ENCODE measurements at regions not wholly inside any gene's neighbourhood (a gene's known extent, or its start where the extent isn't known, plus 50 kb on each side); places are given as distances from the start of the nearest gene placed in this dataset.

- CTCF ChIA-PET (ENCODE audit: partially characterized antibody) = interaction anchor here (0.6 kb wide), 1 partner anchor 51 kb away, joined by 3 read pairs; no protein-coding TSS in a partner anchor
- H2BK5ac ChIP-seq (ENCODE audit: low read depth, low read length) = no peak overlapping the region
- no peak overlapping the region for H2BK12ac ChIP-seq (ENCODE audit: low read depth, low read length)
- DNase-seq (ENCODE audit: low read depth in 1 of 2, low spot score in 2 of 2) (no peak), FAIRE-seq (no peak)
- no peak overlapping the region for H4K8ac ChIP-seq (ENCODE audit: extremely low read depth, insufficient read depth, low read length)
- H4K91ac ChIP-seq (replicated peaks; ENCODE audit: insufficient read length, low read length) = no peak overlapping the region
- TF ChIP-seq MAFK (IDR thresholded peaks at IDR 0.05; ENCODE audit: low read depth, low read length) (no peak), RFX5 (IDR thresholded peaks at IDR 0.05; ENCODE audit: borderline replicate concordance, low read depth, low read length) (no peak), BACH1 (IDR thresholded peaks at IDR 0.05; ENCODE audit: low read length) (no peak)
- no peaks in the 10 kb centered on the region for H3K27me3 ChIP-seq (replicated peaks in 1 of 4; ENCODE audit: control insufficient read depth in 3 of 4, extremely low read depth in 1 of 4, insufficient read depth in 3 of 4, low read length in 3 of 4)
- no peaks in the 10 kb centered on the region for H3K4me1 ChIP-seq (replicated peaks in 1 of 4; ENCODE audit: control insufficient read depth in 3 of 4, insufficient read depth in 4 of 4, low read length in 3 of 4)
- H2BK15ac ChIP-seq (ENCODE audit: low read length) = no peak overlapping the region
- no peak overlapping the region for H4K5ac ChIP-seq (ENCODE audit: insufficient read length, low read depth, low read length)
- no peak overlapping the region for H3K9ac ChIP-seq (replicated peaks in 1 of 4; ENCODE audit: extremely low read depth in 1 of 4, low read depth in 3 of 4, low read length in 3 of 4)
- no peak overlapping the region for H3K23ac ChIP-seq (ENCODE audit: insufficient read length)
- H4K20me1 ChIP-seq (replicated peaks in 1 of 2; ENCODE audit: control insufficient read depth in 1 of 2, insufficient read depth in 2 of 2, low read length in 2 of 2) = no peaks in the 10 kb centered on the region
- H3K4ac ChIP-seq (replicated peaks; ENCODE audit: insufficient read length, low read depth, low read length) = no peak overlapping the region
- H2AK5ac ChIP-seq (ENCODE audit: low read depth, low read length) = no peak overlapping the region
- H3K9me3 ChIP-seq (ENCODE audit: insufficient read depth in 2 of 2, low read depth in 1 of 2, low read length in 1 of 2) = no peaks in the 10 kb centered on the region
- no peak overlapping the region for H3K14ac ChIP-seq (ENCODE audit: insufficient read length)
- no peak overlapping the region for H3K56ac ChIP-seq (replicated peaks; ENCODE audit: insufficient read length, low read depth, low read length)
- 88% methylated on average over 3 of the region's 3 CpGs; no CpG with 5 or more reads in 1 of the 2 experiments for WGBS, 2 experiments (ENCODE audit: extremely low coverage in 1 of 2, insufficient coverage in 1 of 2, insufficient read length in 1 of 2, insufficient replicate concordance in 2 of 2, low coverage in 1 of 2, low lambda C conversion rate in 2 of 2, missing lambda C conversion rate in 1 of 2)
- no peak overlapping the region for H3K27ac ChIP-seq (ENCODE audit: low read depth, low read length)
- H2BK20ac ChIP-seq (ENCODE audit: low read length) = no peak overlapping the region
- no peaks in the 10 kb centered on the region for H3K79me2 ChIP-seq (ENCODE audit: control insufficient read depth in 1 of 2, insufficient read depth in 2 of 2, low read length in 2 of 2)
- no peak overlapping the region for H3K4me2 ChIP-seq (ENCODE audit: insufficient read depth in 1 of 2, low read depth in 2 of 2, low read length in 2 of 2)
- no peak overlapping the region for H3K18ac ChIP-seq (ENCODE audit: extremely low read depth, low read length)
- H2BK120ac ChIP-seq (replicated peaks; ENCODE audit: low read depth, low read length) = no peak overlapping the region
- POLR2A ChIA-PET (ENCODE audit: partially characterized antibody) = interaction anchor here (0.6 kb wide), 1 partner anchor 133 kb away, joined by 5 read pairs; no protein-coding TSS in a partner anchor
- no peak overlapping the region for H3K4me3 ChIP-seq (ENCODE audit: extremely low read depth in 1 of 4, insufficient read depth in 2 of 4, low read depth in 3 of 4, low read length in 4 of 4)
- H3K36me3 ChIP-seq (ENCODE audit: control insufficient read depth in 2 of 4, insufficient read depth in 4 of 4, low read length in 3 of 4) = no peaks in the 10 kb centered on the region
- H2AFZ ChIP-seq (ENCODE audit: low read length) = no peak overlapping the region
- no peaks in the 10 kb centered on the region for H3K79me1 ChIP-seq (ENCODE audit: low read depth, low read length)
- no peaks in the 10 kb centered on the region for H3K23me2 ChIP-seq (ENCODE audit: low read depth, low read length)
Observed at GRCh38 chr11:101269990-101270660, 140.5 kb upstream of the PGR start.
